T-helper 1 cell treated with Interleukin-12 subunit alpha and Interleukin-12 subunit beta and Interleukin-4 antibody, amounts not matched to agents 30 μg/mL and 1 μg/mL, for 36 hours (primary cell): ENCODE measurements at regions not wholly inside any gene's neighbourhood (a gene's known extent, or its start where the extent isn't known, plus 50 kb on each side); places are given as distances from the start of the nearest gene placed in this dataset.
"Not testable (repeated sequence)": the region's sequence is repeated elsewhere in the genome, so short reads cannot be mapped to it uniquely, and the experiment has no call there.

Experiments used
- H3K27ac Mint-ChIP-seq: one replicate; pipeline ENCODE4 v1.8.0; 2021; ENCODE audit warnings: mild to moderate bottlenecking, mixed read lengths
- H3K27me3 Mint-ChIP-seq: one replicate; pipeline ENCODE4 v1.8.0; 2021; ENCODE audit warnings: low read depth, mixed read lengths
- H3K36me3 Mint-ChIP-seq: one replicate; pipeline ENCODE4 v1.8.0; 2021; ENCODE audit warnings: low read depth, mixed read lengths
- H3K4me1 Mint-ChIP-seq: one replicate; pipeline ENCODE4 v1.8.0; 2021; ENCODE audit warnings: low read depth, mixed read lengths
- H3K4me3 Mint-ChIP-seq: one replicate; pipeline ENCODE4 v1.8.0; 2021; ENCODE audit warnings: mild to moderate bottlenecking, moderate library complexity, mixed read lengths
- H3K9me3 Mint-ChIP-seq: one replicate; pipeline ENCODE4 v1.8.0; 2021; ENCODE audit warnings: mixed read lengths

DNA sequence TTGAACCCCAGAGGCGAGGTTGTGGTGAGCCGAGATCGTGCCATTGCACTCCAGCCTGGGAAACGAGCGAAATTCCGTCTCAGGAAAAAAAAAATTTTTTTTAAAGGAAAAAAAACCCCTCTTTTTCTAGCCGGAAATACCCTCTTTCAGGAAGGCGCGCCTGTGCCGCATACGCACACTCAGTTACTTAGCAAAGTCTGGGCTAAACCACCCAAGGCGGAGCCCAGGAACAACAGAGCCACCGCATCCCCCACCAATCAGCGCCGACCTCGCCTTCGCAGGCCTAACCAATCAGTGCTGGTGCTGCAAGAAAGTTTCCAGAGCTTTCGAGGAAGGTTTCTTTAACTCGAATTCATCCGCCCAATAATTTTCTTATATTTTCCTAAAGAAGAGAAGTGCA is 510.4 kb downstream of the KCNJ18 start:
- Mint-ChIP-seq H3K27me3 (no peaks in the 10 kb centered on the region), H3K36me3 (no peaks in the 10 kb centered on the region), H3K4me1 (no peaks in the 10 kb centered on the region), H3K9me3 (peaks cover 49% of the 10 kb centered on the region), H3K27ac (no peak overlapping the region), H3K4me3 (no peak overlapping the region)

DNA sequence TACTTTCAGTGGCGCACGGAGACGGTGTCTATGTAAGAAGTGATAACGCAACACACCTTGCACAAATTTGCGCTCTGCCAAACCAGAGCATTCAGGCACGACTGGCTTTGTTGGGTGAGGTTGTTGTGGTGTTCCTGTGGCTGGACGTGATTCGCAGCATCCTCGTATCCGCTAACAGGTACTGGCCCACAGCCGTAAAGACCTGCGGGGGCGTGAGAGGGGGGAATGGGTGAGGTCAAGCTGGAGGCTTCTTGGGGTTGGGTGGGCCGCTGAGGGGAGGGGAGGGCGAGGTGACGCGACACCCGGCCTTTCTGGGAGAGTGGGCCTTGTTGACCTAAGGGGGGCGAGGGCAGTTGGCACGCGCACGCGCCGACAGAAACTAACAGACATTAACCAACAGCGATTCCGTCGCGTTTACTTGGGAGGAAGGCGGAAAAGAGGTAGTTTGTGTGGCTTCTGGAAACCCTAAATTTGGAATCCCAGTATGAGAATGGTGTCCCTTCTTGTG is 510.9 kb downstream of the KCNJ18 start:
- Mint-ChIP-seq H3K27me3 (no peaks in the 10 kb centered on the region), H3K4me1 (no peaks in the 10 kb centered on the region), H3K4me3 (no peak overlapping the region), H3K9me3 (peaks cover 46% of the 10 kb centered on the region), H3K36me3 (no peaks in the 10 kb centered on the region), H3K27ac (no peak overlapping the region)

DNA sequence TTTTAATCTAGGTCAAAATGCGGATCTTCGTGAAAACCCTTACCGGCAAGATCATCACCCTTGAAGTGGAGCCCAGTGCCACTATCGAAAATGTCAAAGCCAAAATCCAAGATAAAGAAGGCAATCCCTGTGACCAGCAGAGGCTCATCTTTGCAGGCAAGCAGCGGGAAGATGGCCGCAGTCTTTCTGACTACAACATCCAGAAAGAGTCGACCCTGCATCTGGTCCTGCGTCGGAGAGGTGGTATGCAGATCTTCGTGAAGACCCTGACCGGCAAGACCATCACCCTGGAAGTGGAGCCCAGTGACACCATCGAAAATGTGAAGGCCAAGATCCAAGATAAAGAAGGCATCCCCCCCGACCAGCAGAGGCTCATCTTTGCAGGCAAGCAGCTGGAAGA is 511.8 kb downstream of the KCNJ18 start:
- H3K27ac Mint-ChIP-seq, H3K36me3 Mint-ChIP-seq, H3K27me3 Mint-ChIP-seq, H3K4me1 Mint-ChIP-seq, H3K4me3 Mint-ChIP-seq: not testable (repeated sequence)
- H3K9me3 Mint-ChIP-seq = peaks cover 49% of the 10 kb centered on the region

DNA sequence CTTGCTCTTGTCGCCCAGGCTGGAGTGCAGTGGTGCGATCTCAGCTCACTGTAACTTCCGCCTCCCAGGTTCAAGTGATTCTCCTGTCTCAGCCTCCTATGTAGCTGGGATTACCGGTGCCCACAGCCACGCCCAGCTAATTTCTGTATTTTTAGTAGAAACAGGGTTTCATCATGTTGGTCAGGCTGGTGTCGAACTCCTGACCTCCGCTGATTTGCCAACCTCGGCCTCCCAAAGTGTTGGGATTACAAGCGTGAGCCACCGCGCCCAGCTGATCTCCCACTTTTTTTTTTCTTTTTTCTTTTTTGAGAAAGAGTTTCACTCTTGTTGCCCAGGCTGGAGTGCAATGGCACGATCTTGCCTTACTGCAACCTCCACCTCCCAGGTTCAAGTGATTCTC is 517.9 kb downstream of the KCNJ18 start:
- peaks cover 50% of the 10 kb centered on the region for H3K9me3 Mint-ChIP-seq
- H3K27me3 Mint-ChIP-seq, H3K4me3 Mint-ChIP-seq, H3K27ac Mint-ChIP-seq, H3K36me3 Mint-ChIP-seq, H3K4me1 Mint-ChIP-seq: not testable (repeated sequence)

DNA sequence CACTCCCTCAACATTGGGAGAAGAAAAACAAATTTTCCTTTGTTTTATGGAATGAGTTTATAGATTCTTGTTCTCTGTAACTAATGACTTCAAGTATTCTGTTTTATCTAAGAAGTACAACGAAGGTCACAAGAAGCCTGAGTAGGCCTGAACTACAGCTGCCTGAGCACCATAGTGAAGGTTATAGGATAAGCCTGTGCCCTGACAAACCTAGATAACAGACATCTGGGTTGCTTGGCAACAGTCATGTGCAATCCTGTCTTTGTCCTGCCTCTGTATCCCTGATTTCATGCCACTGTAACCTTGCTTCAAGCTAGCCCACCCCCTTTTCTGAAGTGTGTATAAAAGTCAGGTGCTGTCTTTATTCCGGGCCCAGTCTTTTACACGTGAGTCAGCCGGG is 520.8 kb downstream of the KCNJ18 start:
- not testable (repeated sequence) for H3K4me1 Mint-ChIP-seq, H3K36me3 Mint-ChIP-seq, H3K27me3 Mint-ChIP-seq, H3K27ac Mint-ChIP-seq, H3K4me3 Mint-ChIP-seq
- peaks cover 35% of the 10 kb centered on the region for H3K9me3 Mint-ChIP-seq

DNA sequence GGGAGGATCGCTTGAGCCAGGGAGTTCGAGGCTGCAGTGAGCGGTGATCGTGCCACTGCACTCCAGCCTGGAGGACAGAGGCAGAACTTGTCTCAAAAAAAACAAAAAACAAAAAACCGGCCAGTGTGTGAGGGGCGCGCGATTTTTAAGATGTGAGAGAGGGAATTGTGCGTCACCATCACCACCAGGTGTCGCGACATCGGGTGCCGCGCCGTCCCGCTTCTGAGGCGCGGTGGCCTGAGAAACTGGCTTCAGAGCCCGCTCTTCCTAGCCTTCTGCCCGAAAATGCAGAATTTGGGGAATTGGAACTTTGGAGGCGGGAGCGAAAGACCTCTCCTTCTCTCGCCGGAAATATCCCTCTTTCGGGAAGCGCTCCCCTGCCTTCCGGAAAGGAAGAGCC is 524.8 kb downstream of the KCNJ18 start:
- Mint-ChIP-seq H3K4me3 (no peak overlapping the region), H3K4me1 (no peaks in the 10 kb centered on the region), H3K36me3 (no peaks in the 10 kb centered on the region), H3K27me3 (no peaks in the 10 kb centered on the region), H3K9me3 (peaks cover 25% of the 10 kb centered on the region), H3K27ac (no peak overlapping the region)

DNA sequence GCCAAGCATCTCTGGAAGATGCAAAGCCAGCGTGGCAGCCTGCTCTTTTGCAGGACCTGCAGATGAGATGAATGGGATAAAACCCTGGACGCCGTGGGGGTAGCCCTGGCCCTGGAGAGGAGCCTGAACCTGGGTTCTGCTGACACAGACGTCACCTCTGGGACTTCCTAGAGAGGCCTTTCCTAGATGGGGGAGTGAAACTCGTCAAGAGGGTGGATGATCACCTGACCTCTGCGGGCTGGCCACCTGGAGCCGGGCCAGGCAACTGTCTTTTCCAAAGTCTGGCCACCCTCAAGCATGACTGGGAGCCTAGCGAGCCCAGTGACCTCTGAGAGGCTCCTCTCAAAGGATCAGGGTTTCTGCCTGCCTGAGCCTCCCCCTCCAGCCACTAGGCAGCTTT is 529.0 kb downstream of the KCNJ18 start:
- Mint-ChIP-seq H3K9me3 (peaks cover 14% of the 10 kb centered on the region), H3K27ac (no peak overlapping the region), H3K27me3 (no peaks in the 10 kb centered on the region), H3K36me3 (no peaks in the 10 kb centered on the region), H3K4me3 (no peak overlapping the region), H3K4me1 (no peaks in the 10 kb centered on the region)

DNA sequence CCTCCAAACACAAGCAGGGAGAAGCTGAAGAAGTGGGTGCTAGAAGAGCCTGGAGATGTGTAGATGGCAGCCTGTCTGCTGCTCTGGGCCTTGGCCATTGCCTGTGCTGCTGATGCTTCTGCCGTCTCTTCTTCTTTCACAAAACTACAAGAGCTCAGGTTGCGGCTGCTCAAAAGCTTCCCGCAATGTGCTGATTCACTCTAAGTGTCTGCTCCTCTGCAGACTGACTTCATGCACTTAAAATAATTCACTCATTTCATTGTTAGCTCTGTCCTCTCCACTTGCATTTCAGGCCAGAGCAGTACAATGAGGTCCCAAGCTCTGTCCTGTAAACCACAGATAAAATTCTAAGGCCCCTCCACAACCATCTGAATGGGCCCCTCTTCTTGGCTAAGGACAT is 534.2 kb downstream of the KCNJ18 start:
- not testable (repeated sequence) for H3K4me1 Mint-ChIP-seq, H3K4me3 Mint-ChIP-seq, H3K36me3 Mint-ChIP-seq, H3K27me3 Mint-ChIP-seq, H3K27ac Mint-ChIP-seq
- peaks cover 25% of the 10 kb centered on the region for H3K9me3 Mint-ChIP-seq

DNA sequence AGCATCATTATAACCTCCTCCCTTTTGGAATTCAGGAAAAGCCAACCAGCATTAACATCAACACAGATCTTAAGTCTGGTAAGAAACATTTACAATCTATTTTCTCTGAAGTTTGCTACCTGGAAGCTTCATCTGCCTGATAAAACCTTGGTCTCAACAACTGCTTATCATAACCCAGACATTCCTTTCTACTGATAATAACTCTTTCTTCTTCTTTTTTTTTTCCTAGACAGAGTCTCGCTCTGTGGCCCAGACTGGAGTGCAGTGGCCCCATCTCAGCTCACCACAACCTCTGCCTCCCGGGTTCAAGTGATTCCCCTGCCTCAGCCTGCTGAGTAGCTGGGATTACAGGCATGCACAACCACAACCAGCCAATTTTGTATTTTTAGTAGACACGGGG is 534.6 kb downstream of the KCNJ18 start:
- H3K9me3 Mint-ChIP-seq = peaks cover 26% of the 10 kb centered on the region
- not testable (repeated sequence) for H3K4me3 Mint-ChIP-seq, H3K36me3 Mint-ChIP-seq, H3K27me3 Mint-ChIP-seq, H3K27ac Mint-ChIP-seq, H3K4me1 Mint-ChIP-seq

DNA sequence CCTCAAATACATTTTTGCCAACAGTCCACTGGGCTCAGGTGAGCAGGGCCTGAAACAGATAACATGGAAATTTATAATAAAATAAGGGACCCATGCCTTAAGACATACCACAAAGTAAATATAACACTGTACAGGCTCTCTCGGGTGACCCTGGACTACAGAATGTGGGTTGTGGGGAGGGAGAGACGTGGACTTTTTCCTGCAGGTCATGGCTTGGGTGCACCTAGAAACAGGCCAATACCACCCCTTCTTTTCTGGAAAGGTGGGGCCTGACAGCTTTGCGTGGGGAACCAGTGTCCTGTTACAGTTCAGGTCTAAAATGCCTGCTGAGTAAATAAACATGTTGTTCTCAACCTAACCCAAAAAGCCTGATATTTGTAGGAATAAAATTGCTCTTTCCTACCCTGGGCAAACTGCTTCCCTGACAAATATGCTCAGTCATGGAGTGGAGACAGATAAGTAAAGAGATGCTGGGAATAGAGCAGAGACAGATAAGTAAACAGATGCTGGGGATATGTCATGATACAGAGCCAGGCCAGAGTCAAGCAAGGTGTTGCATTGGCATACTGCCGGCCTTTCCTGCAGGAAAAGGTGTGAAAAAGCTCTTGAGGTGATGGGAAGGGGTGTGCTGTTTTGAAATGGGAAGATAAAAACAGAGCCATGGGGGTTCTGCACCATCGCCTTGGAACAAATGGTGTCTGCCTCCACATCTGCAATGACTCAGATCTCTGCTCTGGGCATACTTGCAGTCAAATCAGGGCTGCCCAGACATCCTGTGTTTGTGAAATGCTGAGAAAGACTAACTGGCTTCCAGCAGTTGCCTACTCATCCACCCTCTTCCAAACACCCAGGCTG is 535.6 kb downstream of the KCNJ18 start:
- H3K9me3 Mint-ChIP-seq = peaks cover 31% of the 10 kb centered on the region
- H3K4me3 Mint-ChIP-seq, H3K27ac Mint-ChIP-seq, H3K4me1 Mint-ChIP-seq, H3K36me3 Mint-ChIP-seq, H3K27me3 Mint-ChIP-seq: not testable (repeated sequence)

DNA sequence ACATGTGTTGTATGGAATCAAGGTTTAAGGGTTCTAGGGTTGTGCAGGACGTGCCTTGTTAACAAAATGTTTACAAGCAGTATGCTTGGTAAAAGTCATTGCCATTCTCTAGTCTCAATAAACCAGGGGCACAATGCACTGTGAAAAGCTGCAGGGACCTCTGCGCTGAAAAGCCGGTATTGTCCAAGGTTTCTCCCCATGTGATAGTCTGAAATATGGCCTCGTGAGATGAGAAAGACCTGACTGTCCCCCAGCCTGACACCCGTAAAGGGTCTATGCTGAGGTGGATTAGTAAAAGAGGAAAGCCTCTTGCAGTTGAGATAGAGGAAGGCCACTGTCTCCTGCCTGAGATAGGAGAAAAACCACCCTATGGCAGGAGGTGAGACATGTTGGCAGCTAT is 537.5 kb downstream of the KCNJ18 start:
- H3K36me3 Mint-ChIP-seq, H3K4me3 Mint-ChIP-seq, H3K27me3 Mint-ChIP-seq, H3K27ac Mint-ChIP-seq, H3K4me1 Mint-ChIP-seq: not testable (repeated sequence)
- H3K9me3 Mint-ChIP-seq = peaks cover 31% of the 10 kb centered on the region

DNA sequence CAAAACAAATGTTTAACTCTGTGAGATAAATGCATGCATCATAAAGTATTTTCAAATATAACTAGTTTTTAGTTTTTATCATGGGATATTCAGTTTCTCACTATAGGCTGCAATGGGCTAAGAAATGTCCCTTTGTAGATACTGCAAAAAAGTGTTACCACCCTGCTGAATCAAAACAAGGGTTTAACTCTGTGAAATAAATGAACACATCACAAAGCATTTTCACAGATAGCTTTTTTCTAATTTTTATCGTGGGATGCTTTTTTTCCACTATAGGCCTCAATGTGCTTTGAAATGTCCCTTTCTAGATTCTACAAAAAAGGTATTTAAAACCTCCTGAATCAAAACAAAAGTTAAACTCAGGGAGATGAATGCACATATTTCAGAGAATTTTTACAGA is 541.1 kb downstream of the KCNJ18 start:
- H3K4me3 Mint-ChIP-seq = no peak overlapping the region
- no peaks in the 10 kb centered on the region for H3K27me3 Mint-ChIP-seq
- H3K9me3 Mint-ChIP-seq = peaks cover 19% of the 10 kb centered on the region
- H3K27ac Mint-ChIP-seq = no peak overlapping the region
- H3K36me3 Mint-ChIP-seq = no peaks in the 10 kb centered on the region
- H3K4me1 Mint-ChIP-seq = no peaks in the 10 kb centered on the region

DNA sequence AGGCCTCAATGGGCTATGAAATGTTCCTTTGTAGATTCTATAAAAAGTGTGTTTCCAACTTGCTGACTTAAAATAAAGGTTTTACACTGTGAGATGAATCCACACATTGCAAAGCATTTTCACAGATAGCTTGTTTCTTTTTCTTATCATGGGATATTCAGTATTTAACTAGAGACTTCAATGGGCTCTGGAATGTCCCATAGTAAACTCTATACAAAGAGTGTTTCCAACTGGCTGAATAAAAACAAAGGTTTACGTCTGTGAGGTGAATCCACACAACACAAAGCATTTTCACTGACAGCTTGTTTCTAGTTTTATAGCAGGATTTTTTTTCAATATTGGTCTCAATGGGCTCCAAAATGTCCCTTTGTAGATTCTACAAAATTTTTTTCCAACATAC is 550.1 kb downstream of the KCNJ18 start:
- no peaks in the 10 kb centered on the region for H3K4me1 Mint-ChIP-seq
- H3K27me3 Mint-ChIP-seq = no peaks in the 10 kb centered on the region
- H3K9me3 Mint-ChIP-seq = peaks cover 14% of the 10 kb centered on the region
- no peak overlapping the region for H3K27ac Mint-ChIP-seq
- no peaks in the 10 kb centered on the region for H3K36me3 Mint-ChIP-seq
- H3K4me3 Mint-ChIP-seq = no peak overlapping the region

DNA sequence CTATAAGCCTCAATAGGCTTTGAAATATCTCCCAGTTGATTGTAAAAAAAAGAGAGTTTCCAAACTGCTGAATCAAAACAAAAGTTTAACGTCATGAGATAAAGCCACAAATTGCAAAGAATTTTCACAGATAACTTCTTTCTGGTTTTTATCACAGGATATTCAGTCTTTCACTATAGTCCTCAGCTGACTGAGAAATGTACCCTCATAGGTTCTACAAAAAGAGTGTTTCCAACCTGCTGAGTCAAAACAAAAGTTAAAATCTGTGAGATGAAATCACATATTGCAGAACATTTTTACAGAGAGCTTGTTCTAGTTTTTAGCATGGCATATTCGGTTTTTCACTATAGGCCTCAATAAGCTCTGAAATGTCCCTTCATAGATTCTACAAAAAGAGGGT is 559.2 kb downstream of the KCNJ18 start:
- H3K9me3 Mint-ChIP-seq = peaks cover 13% of the 10 kb centered on the region
- H3K36me3 Mint-ChIP-seq = no peaks in the 10 kb centered on the region
- no peak overlapping the region for H3K27ac Mint-ChIP-seq

DNA sequence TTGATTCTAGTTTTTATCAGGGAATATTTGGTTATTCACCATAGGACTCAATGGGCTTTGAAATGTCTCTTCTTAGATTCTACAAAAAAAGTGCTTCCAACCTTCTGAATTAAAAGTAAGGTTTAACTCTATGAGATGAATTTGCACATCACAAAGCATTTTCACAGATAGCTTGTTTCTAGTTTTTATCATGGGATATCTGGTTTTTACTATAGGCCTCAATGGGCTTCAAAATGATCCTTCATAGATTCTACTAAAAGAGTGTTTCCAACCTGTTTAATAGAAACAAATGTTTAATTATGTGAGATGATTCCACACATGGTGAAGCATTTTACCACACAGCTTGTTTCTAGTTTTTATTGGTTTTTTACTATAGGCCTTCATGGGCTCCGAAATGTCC is 560.7 kb downstream of the KCNJ18 start:
- Mint-ChIP-seq H3K4me1 (no peaks in the 10 kb centered on the region), H3K27me3 (no peaks in the 10 kb centered on the region), H3K4me3 (no peak overlapping the region), H3K36me3 (no peaks in the 10 kb centered on the region), H3K9me3 (peaks cover 13% of the 10 kb centered on the region), H3K27ac (no peak overlapping the region)

More for the DNA sequence above, 559.2 kb downstream of the KCNJ18 start:
- Mint-ChIP-seq H3K4me3 (no peak overlapping the region), H3K27me3 (no peaks in the 10 kb centered on the region), H3K4me1 (no peaks in the 10 kb centered on the region)

DNA sequence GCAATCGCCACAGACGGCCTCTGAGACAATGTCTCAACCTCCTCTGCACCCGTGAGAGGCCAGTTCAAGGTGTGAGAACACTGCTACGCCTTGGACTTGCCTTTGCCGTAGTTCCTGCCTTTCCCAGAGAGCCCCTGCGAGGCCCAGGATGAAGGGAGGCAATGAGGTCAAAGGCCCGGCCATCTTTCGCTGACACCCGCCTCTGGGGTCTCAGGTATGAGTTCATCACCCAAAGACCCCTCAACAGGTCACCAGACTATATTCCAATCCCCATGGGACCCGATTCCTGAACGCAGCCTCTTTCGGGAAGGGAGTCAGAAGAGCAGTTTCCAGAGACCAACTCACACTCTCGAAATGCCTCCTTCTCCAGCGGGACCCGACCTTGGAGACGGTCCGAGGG is 573.5 kb downstream of the KCNJ18 start:
- Mint-ChIP-seq H3K36me3 (no peaks in the 10 kb centered on the region), H3K27ac (no peak overlapping the region), H3K27me3 (no peaks in the 10 kb centered on the region), H3K4me3 (no peak overlapping the region), H3K9me3 (peaks cover 35% of the 10 kb centered on the region), H3K4me1 (no peaks in the 10 kb centered on the region)
